SK-N-SH treated with all-trans-retinoic acid at 6 μM for 48 hours (cell line): ENCODE measurements at regions not wholly inside any gene's neighbourhood (a gene's known extent, or its start where the extent isn't known, plus 50 kb on each side); places are given as distances from the start of the nearest gene placed in this dataset.

Experiments used
- ARNTL ChIP-seq: fragments of 450-650 bp; formaldehyde crosslinking; IDR thresholded peaks from 2 replicates; pipeline ENCODE4 v1.5.0; 2020; ENCODE audit warnings: low read depth, mild to moderate bottlenecking, moderate library complexity, borderline replicate concordance
- BACH2 ChIP-seq: fragments of 250-450 bp; sonication (Bioruptor Pico); IDR thresholded peaks from 2 replicates; pipeline ENCODE4 v1.9.0; 2021; ENCODE audit warnings: mild to moderate bottlenecking, borderline replicate concordance
- ESRRG ChIP-seq: fragments of 250-450 bp; sonication (Bioruptor Pico); IDR thresholded peaks from 2 replicates; pipeline ENCODE4 v1.6.1; 2021; ENCODE audit warnings: mild to moderate bottlenecking
- GLIS3 ChIP-seq: fragments of 250-450 bp; sonication (Bioruptor Pico); IDR thresholded peaks from 2 replicates; pipeline ENCODE4 v1.5.0; 2020; ENCODE audit warnings: mild to moderate bottlenecking, moderate library complexity
- PPARA ChIP-seq: fragments of 250-450 bp; sonication (Bioruptor Pico); IDR thresholded peaks from 2 replicates; pipeline ENCODE4 v1.5.0; 2020; ENCODE audit warnings: mild to moderate bottlenecking, borderline replicate concordance
- RARB ChIP-seq: fragments of 250-450 bp; sonication (Bioruptor Pico); IDR thresholded peaks from 2 replicates; pipeline ENCODE4 v1.8.0; 2021; ENCODE audit warnings: mild to moderate bottlenecking, moderate library complexity
- TSHZ2 ChIP-seq: fragments of 250-450 bp; sonication (Bioruptor Pico); IDR thresholded peaks from 2 replicates; pipeline ENCODE4 v1.5.0; 2020; ENCODE audit warnings: mild to moderate bottlenecking, moderate library complexity
- ZFP30 ChIP-seq: fragments of 450-650 bp; formaldehyde crosslinking; IDR thresholded peaks from 2 replicates; pipeline ENCODE4 v1.5.0; 2022; ENCODE audit warnings: mild to moderate bottlenecking, moderate library complexity
- TF ChIP-seq, protein P1 (sequence below): fragments of 250-450 bp; sonication (Bioruptor Pico); IDR thresholded peaks from 2 replicates; pipeline ENCODE4 v1.8.0; 2020; ENCODE audit warnings: mild to moderate bottlenecking, moderate library complexity, borderline replicate concordance

GRCh38 chr7:37580376-37580775 lies 103.2 kb upstream of the GPR141 start:
- TF ChIP-seq ZFP30 (no peak), BACH2 (CRISPR knock-in tag) (no peak), GLIS3 (CRISPR knock-in tag) (no peak), RARB (CRISPR knock-in tag) (no peak), ARNTL (CRISPR knock-in tag) (no peak), PPARA (CRISPR knock-in tag) (no peak), ESRRG (no peak), TSHZ2 (CRISPR knock-in tag) (no peak)
- TF ChIP-seq, protein P1, sequence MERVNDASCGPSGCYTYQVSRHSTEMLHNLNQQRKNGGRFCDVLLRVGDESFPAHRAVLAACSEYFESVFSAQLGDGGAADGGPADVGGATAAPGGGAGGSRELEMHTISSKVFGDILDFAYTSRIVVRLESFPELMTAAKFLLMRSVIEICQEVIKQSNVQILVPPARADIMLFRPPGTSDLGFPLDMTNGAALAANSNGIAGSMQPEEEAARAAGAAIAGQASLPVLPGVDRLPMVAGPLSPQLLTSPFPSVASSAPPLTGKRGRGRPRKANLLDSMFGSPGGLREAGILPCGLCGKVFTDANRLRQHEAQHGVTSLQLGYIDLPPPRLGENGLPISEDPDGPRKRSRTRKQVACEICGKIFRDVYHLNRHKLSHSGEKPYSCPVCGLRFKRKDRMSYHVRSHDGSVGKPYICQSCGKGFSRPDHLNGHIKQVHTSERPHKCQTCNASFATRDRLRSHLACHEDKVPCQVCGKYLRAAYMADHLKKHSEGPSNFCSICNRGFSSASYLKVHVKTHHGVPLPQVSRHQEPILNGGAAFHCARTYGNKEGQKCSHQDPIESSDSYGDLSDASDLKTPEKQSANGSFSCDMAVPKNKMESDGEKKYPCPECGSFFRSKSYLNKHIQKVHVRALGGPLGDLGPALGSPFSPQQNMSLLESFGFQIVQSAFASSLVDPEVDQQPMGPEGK (CRISPR knock-in tag): no peak
